GM12875 (cell line): ENCODE measurements at regions not wholly inside any gene's neighbourhood (a gene's known extent, or its start where the extent isn't known, plus 50 kb on each side); places are given as distances from the start of the nearest gene placed in this dataset.
"Not testable (repeated sequence)": the region's sequence is repeated elsewhere in the genome, so short reads cannot be mapped to it uniquely, and the experiment has no call there.

ENCODE experiments used
- H3K4me3 ChIP-seq: one replicate; pipeline ENCODE4 v1.5.1; 2011; ENCODE audit warnings: low read depth, low read length, control low read depth
- CTCF ChIP-seq: IDR thresholded peaks from 2 replicates; pipeline ENCODE4 v1.5.1; 2011; ENCODE audit warnings: low read depth, mild to moderate bottlenecking, control low read depth, inconsistent platforms, low read length, moderate library complexity, borderline replicate concordance; ENCODE audit not compliant: insufficient read depth

GRCh38 chr3:124059580-124059979 is 67.7 kb upstream of the ROPN1 start:
- no peak overlapping the region for H3K4me3 ChIP-seq
- TF ChIP-seq CTCF: no peak

- TF ChIP-seq CTCF: no peak
- H3K4me3 ChIP-seq: no peak overlapping the region
These were observed 71.4 kb upstream of the ROPN1 start for GRCh38 chr3:124063197-124063909.

GRCh38 chr3:124064050-124064449 is 72.1 kb upstream of the ROPN1 start:
- H3K4me3 ChIP-seq: no peak overlapping the region
- TF ChIP-seq CTCF: no peak

- not testable (repeated sequence) for H3K4me3 ChIP-seq
These were observed 74.6 kb upstream of the ROPN1 start for GRCh38 chr3:124066543-124066942.

- H3K4me3 ChIP-seq: not testable (repeated sequence)
These were observed 77.8 kb upstream of the ROPN1 start for GRCh38 chr3:124069706-124070105.

GRCh38 chr3:124075090-124075489 is 83.2 kb upstream of the ROPN1 start:
- H3K4me3 ChIP-seq: not testable (repeated sequence)

- no peak for TF ChIP-seq CTCF
- no peak overlapping the region for H3K4me3 ChIP-seq
These were observed 83.8 kb upstream of the ROPN1 start for GRCh38 chr3:124075753-124076152.

GRCh38 chr3:124076235-124076634 is 84.3 kb upstream of the ROPN1 start:
- no peak for TF ChIP-seq CTCF
- H3K4me3 ChIP-seq: no peak overlapping the region
